ENCODE measurements at regions not wholly inside any gene's neighbourhood (a gene's known extent, or its start where the extent isn't known, plus 50 kb on each side); places are given as distances from the start of the nearest gene placed in this dataset.

DNA sequence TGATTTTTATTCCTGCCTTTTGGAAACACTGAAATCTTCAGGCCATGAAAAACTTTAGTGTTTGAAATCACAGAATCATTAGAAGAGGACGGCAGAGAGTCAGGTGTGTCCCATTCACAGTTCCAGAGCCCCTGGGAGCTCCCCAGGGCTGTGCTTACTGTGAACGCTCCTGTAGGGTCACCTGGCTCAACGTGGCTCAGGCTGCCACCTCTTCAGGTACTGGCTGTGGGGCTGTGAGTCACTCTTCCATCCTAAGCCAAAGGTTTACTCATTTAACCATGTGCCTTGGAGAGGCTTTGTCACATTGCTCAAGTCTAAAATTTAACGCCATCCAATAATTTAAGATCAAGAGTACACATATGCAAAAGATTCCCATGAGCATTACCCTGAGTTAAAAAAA, 50.2 kb upstream of the FSTL4 start:
- no peaks in the 10 kb centered on the region for H3K27me3 ChIP-seq (ENCODE audit: control insufficient read depth, insufficient read depth, low read length, poor library complexity, severe bottlenecking)
- H3K27ac ChIP-seq (ENCODE audit: low read depth, low read length) = no peak overlapping the region
- Mint-ChIP-seq H3K27ac (no peak overlapping the region), H3K9me3 (no peaks in the 10 kb centered on the region), H3K36me3 (ENCODE audit: low read depth) (no peaks in the 10 kb centered on the region), H3K4me3 (no peak overlapping the region), H3K4me1 (no peaks in the 10 kb centered on the region), H3K27me3 (ENCODE audit: insufficient read depth) (peaks cover 4% of the 10 kb centered on the region)
- TF ChIP-seq, protein P1, sequence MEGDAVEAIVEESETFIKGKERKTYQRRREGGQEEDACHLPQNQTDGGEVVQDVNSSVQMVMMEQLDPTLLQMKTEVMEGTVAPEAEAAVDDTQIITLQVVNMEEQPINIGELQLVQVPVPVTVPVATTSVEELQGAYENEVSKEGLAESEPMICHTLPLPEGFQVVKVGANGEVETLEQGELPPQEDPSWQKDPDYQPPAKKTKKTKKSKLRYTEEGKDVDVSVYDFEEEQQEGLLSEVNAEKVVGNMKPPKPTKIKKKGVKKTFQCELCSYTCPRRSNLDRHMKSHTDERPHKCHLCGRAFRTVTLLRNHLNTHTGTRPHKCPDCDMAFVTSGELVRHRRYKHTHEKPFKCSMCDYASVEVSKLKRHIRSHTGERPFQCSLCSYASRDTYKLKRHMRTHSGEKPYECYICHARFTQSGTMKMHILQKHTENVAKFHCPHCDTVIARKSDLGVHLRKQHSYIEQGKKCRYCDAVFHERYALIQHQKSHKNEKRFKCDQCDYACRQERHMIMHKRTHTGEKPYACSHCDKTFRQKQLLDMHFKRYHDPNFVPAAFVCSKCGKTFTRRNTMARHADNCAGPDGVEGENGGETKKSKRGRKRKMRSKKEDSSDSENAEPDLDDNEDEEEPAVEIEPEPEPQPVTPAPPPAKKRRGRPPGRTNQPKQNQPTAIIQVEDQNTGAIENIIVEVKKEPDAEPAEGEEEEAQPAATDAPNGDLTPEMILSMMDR (conservative IDR thresholded peaks at IDR 0.05) = no peak
- H3K9ac ChIP-seq (ENCODE audit: extremely low read depth, low read length, poor library complexity, severe bottlenecking) = no peak overlapping the region
- H3K4me1 ChIP-seq (ENCODE audit: control insufficient read depth, insufficient read depth, low read length) = no peaks in the 10 kb centered on the region
- 72 to 87% methylated on average over 3 to 4 of the region's 4 CpGs for WGBS, 2 experiments (ENCODE audit: insufficient coverage in 1 of 2, insufficient read length in 1 of 2)
- H3K36me3 ChIP-seq (ENCODE audit: control insufficient read depth, insufficient read depth, low read length) = no peaks in the 10 kb centered on the region
- no peaks in the 10 kb centered on the region for H3K9me3 ChIP-seq (ENCODE audit: control insufficient read depth, low read length)
- H3K4me3 ChIP-seq (ENCODE audit: low read length) = no peak overlapping the region
- peak; percentile 49 for DNase-seq

Data from endodermal cell (in vitro differentiated cells).